ENCODE measurements at regions not wholly inside any gene's neighbourhood (a gene's known extent, or its start where the extent isn't known, plus 50 kb on each side); places are given as distances from the start of the nearest gene placed in this dataset.

- no peak for TF ChIP-seq CHD7 (IDR thresholded peaks at IDR 0.05; ENCODE audit: insufficient replicate concordance, low read length)
- no peak for TF ChIP-seq RAD21 (IDR thresholded peaks at IDR 0.05 in 1 of 2, conservative IDR thresholded peaks at IDR 0.05 in 1 of 2; ENCODE audit: low read depth in 2 of 2, low read length in 2 of 2)
These were observed 250.4 kb downstream of the TMA16 start (continued) for GRCh38 chr4:163744861-163745260.

Measured in H1 (cell line).